ELR (cell line): ENCODE measurements at regions not wholly inside any gene's neighbourhood (a gene's known extent, or its start where the extent isn't known, plus 50 kb on each side); places are given as distances from the start of the nearest gene placed in this dataset.
A peak's percentile ranks its signal among the peaks of the same experiment; 100 is the strongest.
"Not testable (repeated sequence)": the region's sequence is repeated elsewhere in the genome, so short reads cannot be mapped to it uniquely, and the experiment has no call there.

Source experiments
- DNase-seq: peaks from one replicate; pipeline ENCODE4 v3.0.0-alpha.2; 2015; ENCODE audit warnings: low read depth

DNA sequence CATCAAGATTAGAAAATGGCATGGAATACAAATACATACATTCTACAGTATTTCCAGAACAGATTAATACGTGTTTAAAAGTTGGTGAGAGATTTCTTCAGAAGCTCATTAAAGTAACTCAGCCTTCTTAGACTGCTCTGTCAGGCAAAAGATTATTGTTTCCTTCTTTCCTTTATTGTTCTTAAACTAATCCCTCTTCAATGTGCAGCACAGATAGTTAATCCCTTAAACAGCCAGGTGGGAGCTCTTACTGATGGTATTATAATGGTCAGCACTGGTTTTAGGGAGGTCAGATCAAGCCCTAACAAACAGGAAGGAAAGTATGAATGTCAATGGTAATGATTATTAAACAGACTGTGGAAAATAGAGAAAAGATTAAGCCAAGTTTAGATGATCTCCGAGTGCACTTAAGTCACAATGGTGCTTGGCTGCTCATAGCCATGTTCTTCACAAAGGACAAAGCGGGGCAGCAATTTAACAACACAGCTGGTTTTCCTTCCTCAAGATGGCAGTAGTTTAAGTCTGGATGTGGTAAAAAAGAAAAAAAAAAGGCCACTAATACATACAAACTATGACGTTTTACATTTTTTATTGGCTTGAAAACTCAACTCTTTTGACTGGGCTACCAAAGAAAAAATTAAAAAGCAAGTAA lies 992.6 kb downstream of the PCDH9 start:
- DNase-seq = no peak

DNA sequence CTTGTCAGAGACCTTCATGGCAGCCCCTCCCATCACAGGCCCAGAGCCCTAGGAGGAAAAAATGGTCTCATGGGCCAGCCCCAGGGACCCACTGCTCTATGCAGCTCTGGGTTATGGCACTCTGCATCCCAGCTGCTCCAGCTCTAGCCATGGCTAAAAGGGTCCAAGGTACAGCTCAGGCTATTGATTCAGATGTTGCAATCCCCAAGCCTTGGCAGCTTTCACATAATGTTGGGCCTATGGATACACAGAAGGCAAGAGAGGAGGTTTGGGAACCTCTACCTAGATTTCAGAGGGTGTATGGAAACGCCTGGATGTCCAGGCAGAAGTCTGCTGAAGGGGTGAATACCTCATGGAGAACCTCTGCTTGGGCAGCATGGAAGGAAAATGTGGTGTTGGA lies 996.0 kb downstream of the PCDH9 start:
- no peak for DNase-seq

DNA sequence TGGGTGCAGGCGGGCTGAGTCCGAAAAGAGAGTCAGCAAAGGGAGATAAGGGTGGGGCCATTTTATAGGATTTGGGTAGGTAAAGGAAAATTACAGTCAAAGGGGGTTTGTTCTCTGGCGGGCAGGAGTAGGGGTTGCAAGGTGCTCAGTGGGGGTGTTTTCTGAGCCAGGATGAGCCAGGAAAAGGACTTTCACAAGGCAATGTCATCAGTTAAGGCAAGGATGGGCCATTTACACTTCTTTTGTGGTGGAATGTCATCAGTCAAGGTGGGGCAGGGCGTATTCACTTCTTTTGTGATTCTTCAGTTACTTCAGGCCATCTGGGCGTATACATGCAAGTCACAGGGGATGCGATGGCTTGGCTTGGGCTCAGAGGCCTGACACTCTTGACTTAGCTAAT lies 998.2 kb downstream of the PCDH9 start:
- DNase-seq = not testable (repeated sequence)

DNA sequence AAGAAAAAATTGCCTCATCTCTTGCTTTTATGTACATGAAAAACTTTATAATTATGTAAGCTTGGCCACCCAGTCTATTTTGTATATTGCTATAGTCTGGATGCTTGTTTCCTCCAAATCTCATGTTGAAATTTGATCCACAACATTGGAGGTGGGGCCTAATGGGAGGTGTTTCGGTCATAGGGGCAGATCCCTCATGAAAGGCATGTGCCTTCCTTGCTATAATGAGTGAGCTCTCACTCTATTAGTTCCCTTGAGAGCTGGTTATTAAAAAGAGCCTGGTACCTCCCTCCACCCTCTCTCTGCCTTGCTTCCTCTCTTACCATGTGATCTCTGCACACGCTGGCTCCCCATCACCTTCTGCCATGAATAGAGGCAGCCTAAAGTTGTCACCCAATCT lies 1005.1 kb downstream of the PCDH9 start:
- DNase-seq = no peak

DNA sequence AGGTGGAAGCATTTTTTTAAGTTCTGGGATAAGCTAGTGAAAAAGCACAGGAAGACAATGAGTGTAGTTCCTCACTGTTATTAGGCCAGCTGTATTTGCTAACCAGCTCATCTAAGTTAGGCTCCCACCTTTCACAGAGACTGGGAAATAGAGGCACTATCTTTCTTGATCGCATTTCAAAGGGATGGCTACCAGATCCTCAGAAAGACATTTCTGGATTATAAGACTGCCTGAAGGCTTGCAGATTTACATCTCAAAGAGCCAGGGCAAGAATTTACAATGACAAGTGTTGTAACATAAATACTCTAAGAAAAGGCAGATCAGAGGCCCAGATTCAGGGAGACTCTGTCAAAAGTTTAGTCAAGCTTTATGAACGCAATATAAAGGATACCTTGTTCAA lies 1005.5 kb downstream of the PCDH9 start:
- DNase-seq = no peak

DNA sequence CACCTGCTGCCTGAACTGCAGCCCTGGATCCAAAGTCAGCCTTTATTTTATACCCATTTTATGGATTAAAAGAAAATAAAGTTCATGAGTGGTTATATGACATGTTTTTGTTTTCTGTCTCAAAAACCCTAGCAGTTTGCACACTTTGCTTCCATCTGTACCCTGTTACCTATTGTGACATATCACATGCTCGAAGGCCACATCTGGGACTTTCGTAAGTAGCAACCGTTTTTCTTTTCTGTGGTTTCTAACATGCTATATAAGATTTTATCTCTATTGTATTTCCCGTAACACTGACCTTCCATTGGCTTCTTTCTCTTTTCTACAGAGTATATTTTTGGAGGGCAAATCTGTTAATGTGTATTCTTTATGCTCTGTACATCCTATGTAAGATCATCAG lies 1007.2 kb downstream of the PCDH9 start:
- DNase-seq = no peak

DNA sequence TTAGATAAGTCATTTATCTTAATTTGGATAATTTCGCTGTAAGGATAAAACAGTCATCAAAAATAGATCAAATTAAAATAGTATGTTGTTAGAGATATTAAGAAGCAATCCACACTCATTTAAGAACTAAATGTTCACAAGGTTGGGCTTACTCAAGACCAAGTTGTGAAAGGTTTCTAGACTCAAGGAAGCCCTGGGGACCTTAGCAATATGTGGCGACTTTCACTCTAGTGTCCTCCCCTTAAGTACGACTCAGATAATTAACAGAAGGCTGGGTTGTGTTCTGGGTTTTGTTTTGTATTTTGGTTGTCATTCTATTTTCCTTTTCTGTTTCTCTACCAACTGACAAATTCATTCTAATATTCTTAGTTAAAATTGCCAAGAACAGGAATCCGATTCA lies 1008.0 kb downstream of the PCDH9 start:
- DNase-seq = no peak

DNA sequence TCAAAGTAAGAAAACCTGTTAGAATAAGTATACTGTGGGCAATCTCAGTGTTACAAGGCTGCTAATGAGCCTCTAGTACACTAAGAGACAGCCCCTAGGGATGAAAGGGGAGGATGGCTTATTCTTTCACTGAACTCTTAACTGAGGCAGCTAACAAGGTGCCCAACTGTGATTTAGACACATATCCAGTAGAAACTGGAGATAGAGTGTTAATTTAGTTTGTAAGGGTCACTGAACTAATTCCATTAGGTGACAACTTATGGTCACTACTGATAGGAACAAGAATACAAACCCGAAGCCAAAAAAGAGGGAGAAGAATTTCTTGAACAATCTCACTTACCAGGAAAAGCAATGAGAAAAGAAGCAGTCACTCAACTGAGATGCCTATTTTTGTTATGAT lies 1010.6 kb downstream of the PCDH9 start:
- no peak for DNase-seq

DNA sequence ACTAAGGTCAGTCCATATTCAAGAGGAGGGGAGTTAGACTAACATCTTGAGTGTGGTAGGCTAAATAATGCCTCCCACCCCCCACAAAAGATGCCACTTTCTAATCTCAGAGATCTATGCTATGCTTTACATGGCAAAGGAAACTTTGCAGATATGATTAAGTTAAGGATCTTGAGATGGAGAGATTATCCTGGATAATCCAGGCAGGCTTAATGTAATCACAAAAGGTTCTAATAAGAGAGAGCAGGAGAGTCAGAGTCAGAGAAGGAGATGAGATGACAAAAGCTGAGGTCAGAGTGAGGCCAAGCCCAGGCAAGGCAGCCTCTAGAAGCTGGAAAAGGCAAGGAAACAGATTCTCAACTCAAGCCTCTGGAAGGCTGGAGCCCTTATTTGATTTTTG lies 1011.6 kb downstream of the PCDH9 start:
- no peak for DNase-seq

DNA sequence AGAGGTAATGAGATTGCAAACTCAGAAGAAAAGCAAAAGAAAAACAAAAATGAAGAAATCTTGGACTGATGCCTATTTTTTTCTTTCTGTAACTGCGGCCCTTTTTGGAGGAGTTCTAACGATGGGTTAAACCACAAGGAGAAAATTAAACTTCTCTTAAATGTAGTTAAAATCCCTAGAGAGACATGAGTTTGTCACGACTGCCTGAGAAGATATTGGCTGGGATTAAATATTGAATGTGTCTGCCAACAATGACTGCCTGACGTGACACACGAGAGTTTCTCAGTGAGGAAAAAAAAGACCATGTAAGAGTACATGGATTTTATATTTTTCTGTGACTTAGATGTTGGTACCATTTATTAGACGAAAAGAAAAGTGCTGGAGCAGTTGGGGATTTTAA lies 1013.4 kb downstream of the PCDH9 start:
- no peak for DNase-seq

DNA sequence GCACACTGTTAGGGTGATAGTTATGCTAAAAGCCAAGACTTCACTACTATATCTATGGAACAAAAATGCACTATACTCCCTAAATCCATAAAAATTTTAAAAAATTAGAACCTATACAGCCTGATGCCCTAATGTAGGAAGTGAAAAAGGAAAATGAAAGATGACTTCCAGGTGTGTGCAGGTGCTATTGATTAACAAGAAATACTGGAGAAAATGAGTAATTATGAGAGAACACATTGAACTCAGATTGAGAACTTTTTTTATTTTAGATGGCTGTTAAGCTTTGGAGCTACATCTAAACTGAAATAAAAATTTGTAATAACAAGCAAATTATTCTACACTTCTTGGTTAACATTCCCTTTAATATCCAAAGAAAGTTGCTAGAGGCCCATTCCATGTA lies 1015.7 kb downstream of the PCDH9 start:
- no peak for DNase-seq

DNA sequence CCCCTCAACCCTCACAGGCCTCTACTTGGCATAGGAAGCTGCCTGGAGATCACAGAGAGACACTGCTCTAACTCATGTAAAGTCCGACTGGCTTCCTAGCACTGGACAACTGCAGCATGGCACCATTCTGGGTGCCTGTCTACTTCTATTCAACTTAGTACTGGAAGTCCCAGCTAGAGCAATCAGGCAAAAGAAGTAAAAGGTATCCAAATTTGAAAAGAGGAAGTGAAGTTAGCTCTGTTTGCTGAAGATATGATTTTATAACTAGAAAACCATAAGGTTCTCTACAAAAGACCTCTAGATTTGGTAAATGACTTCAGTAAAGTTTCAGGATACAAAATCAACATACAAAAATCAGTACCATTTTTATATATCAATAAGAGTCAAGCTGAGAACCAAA lies 1017.6 kb downstream of the PCDH9 start:
- no peak for DNase-seq

DNA sequence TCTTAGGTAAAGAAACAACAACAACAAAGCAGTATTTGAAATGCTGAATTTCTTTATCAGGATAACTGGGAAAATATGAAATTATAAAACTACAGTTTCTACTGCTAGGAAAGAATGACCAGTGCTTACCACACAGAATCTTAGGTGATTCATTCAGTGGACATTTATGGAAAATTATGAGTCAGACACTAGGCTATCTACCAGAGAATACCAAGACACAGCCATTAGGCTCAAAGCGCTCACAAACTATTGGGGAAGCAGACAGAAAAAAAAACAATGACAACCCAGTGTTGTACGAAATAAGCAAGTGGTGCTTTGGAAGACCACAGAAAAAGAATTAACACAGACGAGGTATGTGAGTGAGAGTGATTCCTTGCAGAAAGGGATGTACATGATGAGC lies 1019.5 kb downstream of the PCDH9 start:
- peak; percentile 88 for DNase-seq

DNA sequence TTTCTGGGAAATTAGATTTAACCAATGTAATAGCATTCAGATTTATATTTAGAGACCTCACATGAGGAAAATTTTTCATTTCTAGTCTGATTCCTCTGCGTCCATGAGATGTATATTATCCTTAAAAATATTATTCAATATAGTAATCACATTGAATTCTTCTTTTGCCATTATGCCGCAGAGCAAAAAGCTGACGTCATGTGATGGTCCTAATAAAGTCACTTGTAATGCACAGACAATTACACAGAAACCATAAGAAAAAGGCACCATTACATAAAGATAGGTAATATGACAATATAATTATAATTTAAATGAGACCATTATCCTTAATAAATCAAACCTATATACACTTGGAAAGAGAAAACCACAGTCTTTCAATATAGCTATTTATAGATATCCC lies 1021.5 kb downstream of the PCDH9 start:
- no peak for DNase-seq

DNA sequence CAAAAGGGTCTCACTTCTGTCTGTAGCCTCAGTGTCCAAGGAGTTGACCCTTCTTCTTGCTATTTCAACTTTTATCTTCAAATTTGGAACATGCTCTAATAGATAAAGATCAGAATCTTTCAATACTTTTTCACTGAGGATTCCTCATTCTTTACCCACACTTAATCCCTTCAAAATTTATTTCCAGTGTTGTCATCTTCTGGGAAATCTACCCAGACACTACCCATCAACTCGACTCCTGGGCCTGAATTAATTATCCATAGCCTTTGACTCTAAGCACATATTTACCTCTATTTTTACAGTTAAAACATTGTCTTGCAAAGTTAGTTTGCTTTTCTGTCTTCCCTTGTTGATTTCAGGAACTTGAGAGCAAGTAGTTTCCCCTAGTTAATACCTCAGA lies 1022.5 kb downstream of the PCDH9 start:
- no peak for DNase-seq

DNA sequence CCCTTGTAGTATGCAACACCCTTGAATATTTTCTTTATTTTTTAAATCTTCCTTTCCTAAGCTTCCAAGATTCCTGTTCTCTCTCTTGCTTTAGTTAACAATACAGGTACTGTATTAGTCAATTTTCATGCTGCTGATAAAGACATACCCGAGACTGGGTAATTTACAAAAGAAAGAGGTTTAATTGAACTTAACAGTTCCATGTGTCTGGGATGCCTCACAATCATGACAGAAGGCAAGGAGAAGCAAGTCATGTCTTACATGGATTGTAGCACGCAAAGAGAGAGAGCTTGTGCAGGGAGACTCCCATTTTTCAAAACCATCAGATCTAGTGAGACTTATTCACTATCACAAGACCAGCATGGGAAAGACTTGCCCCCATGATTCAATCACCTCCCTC lies 1024.3 kb downstream of the PCDH9 start:
- DNase-seq = no peak

DNA sequence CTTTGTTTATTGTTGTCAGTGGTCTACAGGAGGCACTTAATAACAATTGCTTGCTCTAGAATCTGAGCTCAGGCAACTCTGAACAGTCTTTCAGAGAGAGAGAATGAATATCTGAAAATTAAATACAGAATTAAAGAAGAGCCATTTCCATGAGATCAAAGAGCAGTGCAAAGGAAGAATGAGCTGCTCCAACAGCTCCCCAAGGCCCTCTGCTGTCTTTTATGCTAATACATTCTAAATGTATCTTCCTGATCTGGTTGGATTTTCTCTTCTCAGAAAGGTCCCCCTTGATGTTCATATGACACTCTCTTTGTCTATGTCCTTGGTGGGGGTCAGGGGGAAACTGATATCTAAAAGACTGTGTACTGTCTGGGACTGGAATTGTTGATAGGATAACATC lies 1029.6 kb downstream of the PCDH9 start:
- peak; percentile 7 for DNase-seq

DNA sequence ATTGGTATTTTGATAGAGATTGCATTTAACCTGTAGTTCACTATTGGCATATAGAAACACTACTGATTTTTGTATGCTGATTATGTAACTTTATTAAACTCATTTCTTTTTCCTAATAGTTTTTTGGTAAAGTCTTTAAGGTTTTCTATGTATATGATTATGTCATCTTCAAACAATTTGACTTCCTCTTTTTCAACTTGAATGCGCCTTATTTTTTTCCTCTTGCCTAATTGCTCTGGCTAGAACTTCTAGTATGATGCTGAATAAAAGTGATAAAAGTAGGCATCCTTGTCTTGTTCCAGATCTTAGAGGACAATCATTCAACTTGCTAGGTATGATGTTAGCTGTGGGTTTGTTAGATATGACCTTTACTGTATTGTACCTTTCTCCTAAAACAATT lies 1034.9 kb downstream of the PCDH9 start:
- no peak for DNase-seq

DNA sequence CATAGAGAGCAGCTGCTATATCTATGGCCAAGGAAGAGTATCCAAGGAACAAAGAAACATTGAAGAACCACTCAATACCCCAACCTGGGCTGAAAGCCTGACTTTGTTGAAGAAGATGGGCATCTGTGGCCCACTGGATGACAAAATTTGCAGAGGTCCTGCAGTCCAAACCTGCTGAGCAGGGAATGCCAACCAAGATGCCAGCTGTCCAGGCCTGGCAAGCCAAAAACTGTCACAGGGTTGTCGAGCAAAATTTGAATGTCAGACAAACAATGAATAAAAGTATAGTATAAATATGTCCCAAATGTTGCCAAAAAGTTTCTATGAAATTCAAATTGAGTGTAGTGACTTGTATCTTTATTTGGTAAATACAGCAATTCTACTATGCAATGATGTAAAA lies 1040.2 kb downstream of the PCDH9 start:
- no peak for DNase-seq

DNA sequence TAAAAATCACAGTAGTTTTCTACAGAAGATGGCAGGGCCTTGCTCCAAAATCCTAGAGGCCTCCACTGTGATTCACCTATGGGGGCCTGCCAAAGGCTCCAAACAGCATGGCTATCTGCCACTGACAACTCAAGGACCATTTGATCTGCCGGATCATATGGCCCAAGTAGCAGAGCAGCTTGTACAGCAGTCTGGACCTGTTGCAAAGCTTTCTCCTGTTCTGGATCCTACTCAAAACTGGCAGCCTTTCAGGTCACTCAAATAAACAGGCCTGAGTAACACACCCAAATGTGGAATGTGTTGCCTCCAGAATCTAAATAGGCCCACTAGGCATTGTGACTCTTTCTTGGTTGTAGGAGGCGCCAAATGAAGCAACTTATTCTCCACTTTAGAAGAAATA lies 1049.3 kb downstream of the PCDH9 start:
- DNase-seq = no peak

DNA sequence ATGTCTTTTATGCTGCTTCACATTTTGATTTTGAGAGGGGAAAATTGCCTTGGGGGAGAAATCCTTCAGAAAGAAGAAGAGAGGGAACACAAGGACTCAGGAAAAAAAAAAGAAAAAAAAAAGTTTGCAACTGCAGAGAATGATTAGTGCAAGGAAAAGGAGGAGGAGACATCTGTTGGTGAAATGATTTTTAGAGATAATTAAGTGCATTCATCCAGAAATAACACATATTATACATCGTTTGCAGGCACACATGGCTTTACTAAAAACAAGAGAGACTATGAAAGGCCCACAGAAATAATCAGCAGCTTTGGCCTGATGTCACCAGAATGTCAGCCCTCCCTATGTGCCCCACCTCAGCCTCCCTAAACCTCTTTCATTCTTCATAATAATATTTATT lies 1058.2 kb downstream of the PCDH9 start:
- DNase-seq = no peak

DNA sequence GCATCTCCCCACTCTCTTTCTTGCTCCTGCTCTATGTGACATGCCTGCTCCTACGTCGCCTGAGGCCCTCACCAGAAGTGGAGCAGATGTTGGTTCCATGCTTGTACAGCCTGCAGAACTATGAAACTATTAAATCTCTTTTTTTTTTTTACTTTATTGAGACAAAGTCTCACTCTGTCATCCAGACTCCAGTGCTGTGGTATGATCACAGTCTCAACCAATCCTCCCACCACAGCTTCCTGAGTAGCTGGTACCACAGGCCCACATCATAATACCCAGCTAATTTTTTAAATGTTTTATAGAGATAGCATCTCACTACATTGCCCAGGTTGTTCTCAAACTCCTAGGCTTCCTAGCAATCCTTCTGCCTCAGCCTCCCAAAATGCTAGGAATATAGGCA lies 1067.7 kb downstream of the PCDH9 start:
- no peak for DNase-seq

DNA sequence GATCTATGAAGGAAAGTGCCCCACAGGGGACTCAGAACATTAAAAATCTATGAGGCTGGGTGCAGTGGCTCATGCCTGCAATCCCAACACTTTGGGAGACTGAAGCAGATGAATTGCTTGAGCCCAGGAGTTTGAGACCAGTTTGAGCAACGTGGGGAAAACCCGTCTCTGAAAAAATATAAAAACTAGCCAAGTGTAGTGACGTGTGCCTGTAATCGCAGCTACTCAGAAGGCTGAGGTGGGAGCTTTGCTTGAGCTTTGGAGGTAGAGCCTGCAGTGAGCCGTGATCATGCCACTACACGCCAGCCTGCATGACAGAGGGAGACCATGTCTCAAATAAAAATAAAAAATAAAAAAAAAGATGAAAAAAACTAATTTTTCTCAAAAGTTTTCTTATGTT lies 1070.6 kb downstream of the PCDH9 start:
- no peak for DNase-seq

DNA sequence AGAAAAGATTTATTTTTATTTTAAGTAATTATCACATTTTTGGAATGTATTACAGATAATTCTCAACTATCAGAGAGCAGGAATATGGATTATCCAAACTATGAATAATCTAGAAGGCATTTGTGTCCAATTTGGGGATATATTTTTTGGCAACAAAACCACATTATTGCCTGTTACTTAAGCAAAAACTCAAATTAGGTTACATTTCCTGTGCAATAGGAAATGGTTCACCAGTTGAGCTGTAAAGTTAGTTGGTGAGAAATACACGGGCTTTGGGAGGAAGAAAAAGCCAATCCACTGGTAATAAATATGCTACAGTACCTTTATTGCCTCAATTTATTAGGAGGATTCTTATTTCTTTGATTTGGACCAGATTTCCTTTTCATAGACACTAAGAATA lies 1075.2 kb downstream of the PCDH9 start:
- DNase-seq = peak; percentile 1

DNA sequence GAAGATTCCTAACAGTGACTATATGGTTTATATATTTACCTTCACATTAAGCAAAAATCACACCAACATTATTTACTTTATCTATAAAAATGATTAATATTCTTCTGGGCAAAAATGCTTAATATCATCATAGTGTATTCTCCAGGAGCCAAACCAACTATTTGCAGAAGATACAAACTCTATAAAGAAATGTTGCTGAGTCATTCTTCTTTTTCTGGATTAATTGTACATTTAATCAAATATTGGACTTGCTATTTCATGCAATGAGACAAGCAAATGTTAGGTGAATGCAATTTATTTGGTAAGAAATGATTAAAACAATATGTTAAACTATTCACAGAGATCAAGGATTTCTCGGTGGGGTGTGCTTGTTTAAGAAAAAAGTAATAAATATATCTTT lies 1075.8 kb downstream of the PCDH9 start:
- DNase-seq = no peak
